ENCODE measurements at regions not wholly inside any gene's neighbourhood (a gene's known extent, or its start where the extent isn't known, plus 50 kb on each side); places are given as distances from the start of the nearest gene placed in this dataset.
"Not testable (repeated sequence)": the region's sequence is repeated elsewhere in the genome, so short reads cannot be mapped to it uniquely, and the experiment has no call there.

GRCh38 chr1:145500251-145500650, 74.8 kb upstream of the NBPF20 start:
- H3K4me3 ChIP-seq (ENCODE audit: low read depth, low read length); CTCF ChIA-PET; DNase-seq (ENCODE audit: low read depth, low spot score); POLR2A ChIA-PET: not testable (repeated sequence)

DNA sequence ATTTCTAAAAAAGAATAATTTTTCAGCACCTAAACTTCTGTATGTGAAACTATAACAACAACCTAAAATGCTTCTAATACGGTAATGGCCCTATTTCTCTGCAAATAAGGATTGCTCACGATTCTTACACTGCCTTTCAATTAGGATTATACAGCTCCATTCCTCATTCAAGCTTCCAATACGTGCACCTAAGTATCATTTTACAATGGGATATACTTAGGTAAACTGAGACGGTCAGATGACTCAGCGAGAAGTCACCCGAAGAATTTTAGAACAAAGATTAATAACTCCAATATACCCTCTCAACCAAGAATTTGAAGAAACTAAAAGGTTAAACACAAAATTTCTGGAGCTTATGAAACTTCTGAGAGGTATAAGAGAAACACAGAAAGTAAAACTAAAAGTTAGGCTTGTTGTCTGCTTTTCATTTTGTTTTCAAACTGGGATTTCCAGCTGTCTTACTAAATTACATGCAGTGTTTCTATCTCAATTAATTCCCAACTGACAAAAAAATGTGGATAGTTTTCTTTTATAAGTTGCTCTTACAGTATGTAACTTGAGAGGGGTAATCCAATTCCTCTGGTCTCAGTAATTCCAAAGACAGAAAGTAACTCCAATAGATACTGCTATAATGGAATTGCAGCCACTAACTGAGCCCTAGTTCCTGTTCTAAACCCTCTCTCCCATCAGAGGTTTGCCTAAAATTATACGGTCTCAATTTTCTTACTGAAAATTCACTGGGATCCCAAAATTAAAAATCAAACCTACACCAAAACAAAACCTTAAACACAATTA, 69.9 kb upstream of the NBPF20 start:
- POLR2A ChIA-PET; H3K4me3 ChIP-seq (ENCODE audit: low read depth, low read length); CTCF ChIA-PET; DNase-seq (ENCODE audit: low read depth, low spot score): not testable (repeated sequence)

GRCh38 chr1:145488193-145488933, 63.0 kb upstream of the NBPF20 start:
- POLR2A ChIA-PET; H3K4me3 ChIP-seq (ENCODE audit: low read depth, low read length); DNase-seq (ENCODE audit: low read depth, low spot score); CTCF ChIA-PET: not testable (repeated sequence)

DNA sequence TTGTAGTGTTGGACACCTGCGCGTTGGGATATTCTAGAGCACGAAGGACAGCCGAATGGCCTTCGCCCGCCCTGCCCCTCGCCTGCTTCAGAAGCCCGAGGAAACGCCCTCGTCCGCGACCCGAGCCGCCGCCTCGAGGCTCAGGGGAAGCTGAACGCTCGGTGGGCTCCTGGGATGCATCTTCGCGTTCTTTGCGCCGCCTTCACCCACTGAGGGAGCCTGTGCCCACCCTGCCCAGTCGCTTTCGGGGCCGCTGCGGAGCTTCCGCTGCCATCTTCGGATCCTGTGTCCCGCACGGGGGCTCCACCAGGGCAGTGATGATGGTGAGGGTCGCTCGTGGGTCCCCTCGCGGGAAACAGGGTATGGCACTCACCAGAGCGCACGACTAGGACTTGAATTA, 61.8 kb upstream of the NBPF20 start:
- DNase-seq (ENCODE audit: low read depth, low spot score); CTCF ChIA-PET; POLR2A ChIA-PET: not testable (repeated sequence)
- peak overlapping the region; percentile 18; the same call in 1 of the 2 replicates for H3K4me3 ChIP-seq (ENCODE audit: low read depth, low read length)

DNA sequence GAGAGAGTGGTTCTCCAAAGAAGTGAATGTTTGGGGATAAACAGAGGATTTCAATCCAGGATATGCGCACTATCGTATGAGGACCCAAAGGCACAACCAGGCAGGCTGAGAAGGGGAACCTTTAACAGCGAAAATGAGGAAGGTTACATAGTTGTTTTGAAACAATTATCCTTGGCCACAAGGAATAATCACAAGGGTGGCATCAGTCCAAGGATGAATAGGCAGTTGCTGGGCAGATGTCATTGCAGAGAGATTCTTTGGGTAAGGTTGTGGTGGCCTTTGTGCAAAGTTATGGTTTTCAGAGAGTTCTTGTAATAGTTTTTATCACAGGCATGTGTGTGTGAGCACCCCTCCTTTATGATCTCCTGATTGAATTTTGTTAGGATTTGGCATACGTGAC, 58.9 kb upstream of the NBPF20 start:
- CTCF ChIA-PET; DNase-seq (ENCODE audit: low read depth, low spot score); H3K4me3 ChIP-seq (ENCODE audit: low read depth, low read length); POLR2A ChIA-PET: not testable (repeated sequence)

DNA sequence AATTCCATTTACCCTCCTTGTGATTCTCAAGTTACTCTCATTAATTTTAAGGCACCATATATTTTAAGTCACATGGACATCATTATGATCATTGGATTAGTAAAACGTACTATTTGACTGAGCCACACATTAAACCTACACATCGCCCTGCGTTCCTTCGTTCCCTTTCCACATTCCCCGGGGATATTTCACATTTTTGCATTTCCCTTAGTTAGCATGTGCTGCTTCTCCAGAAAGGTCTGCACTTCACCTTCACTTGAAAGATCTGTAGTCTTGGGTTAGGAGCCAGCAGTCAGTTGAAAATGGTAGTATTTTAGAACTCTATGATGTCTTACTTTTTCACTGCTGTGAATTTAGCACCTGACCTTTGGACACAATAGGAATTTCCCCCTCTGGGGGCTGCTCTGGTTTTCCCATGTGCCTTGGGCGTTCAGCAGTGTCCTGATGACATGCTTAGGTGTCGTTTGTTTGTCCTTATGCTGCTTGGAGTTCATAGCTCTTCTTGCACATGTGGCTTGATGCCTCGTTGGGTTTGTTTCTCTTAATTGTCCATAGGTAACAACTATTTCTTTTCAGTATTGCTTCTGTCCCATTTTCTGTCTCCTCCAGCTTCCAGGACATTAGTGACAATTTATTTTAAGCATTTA, 56.9 kb upstream of the NBPF20 start:
- POLR2A ChIA-PET; CTCF ChIA-PET; H3K4me3 ChIP-seq (ENCODE audit: low read depth, low read length); DNase-seq (ENCODE audit: low read depth, low spot score): not testable (repeated sequence)

- CTCF ChIA-PET; DNase-seq (ENCODE audit: low read depth, low spot score); POLR2A ChIA-PET: not testable (repeated sequence)
- H3K4me3 ChIP-seq (ENCODE audit: low read depth, low read length), result peak overlapping the region; percentile 23; the same call in 1 of the 2 replicates
These were observed 50.6 kb upstream of the NBPF20 start for GRCh38 chr1:145475962-145476361.

DNA sequence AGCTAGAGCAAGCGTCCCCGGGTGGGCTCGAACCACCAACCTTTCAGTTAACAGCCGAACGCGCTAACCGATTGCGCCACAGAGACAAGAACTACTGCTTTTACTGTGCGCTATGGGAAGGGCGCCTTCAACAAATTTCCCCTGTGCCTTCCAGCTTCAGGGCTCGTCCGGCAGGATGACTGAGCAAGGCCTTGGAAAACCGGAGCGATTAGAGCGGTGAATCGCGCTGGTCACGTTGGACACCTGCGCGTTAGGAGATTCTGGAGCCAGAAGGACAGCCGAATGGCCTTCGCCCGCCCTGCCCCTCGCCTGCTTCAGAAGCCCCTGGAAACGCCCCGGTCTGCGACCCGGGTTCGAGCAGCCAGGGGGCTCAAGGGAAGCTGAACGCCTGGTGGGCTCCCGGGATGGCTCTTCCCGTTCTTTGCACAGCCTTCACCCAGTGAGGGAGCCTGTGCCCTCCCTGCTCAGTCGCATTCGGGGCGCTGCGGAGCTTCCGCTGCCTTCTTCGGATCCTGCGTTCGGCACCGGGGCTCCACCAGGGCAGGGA, 50.0 kb upstream of the NBPF20 start:
- CTCF ChIA-PET; DNase-seq (ENCODE audit: low read depth, low spot score); H3K4me3 ChIP-seq (ENCODE audit: low read depth, low read length); POLR2A ChIA-PET: not testable (repeated sequence)

Measured in AG04449 (cell line).